ENCODE measurements at regions not wholly inside any gene's neighbourhood (a gene's known extent, or its start where the extent isn't known, plus 50 kb on each side); places are given as distances from the start of the nearest gene placed in this dataset.

DNA sequence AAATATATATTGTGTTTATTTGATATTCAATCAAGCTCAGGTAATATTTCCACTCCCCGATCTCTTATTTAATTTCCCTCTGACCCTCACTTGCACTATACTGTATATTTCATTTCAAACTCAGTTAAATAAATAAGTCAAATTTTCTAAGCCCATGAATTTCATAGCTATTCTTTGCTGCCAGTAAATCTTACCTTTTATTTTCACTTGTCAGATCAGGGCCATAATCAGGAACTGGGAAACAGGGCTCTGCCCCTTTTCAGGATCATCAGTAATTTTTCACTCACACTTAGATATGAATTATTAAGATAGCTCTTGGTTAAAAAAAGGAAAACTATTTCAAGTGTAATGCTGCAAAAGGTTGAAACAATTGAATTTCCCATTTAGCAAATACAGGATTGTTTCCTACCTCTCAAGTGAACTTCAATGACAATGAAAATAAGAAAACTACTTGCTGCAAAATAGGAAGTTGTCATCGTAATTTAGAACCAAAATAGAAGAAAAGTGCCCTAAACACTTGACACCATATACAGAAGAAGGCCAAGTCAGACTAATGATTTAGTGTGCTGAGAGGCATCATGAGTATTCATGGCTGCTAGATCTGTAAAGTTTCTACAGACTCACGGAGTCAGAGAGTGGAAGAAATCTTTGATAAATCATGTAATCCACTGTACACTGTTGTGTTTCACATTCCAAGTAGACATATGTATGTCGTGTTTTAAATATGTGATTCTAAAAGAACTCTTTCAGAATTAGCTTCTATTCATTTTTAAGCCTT is 316.8 kb upstream of the CNTN5 start:
- Histone ChIP-seq H3K27me3 (replicated peaks) (no peaks in the 10 kb centered on the region), H3K27ac (no peak overlapping the region), H3K36me3 (replicated peaks) (no peaks in the 10 kb centered on the region), H3K4me3 (ENCODE audit: low read depth, low read length) (no peak overlapping the region)
- in situ Hi-C loops (cut with HindIII; ENCODE audit: low pct_ligation_motif_present, low sequenced_read_pairs) = no loop called here
- TF ChIP-seq, protein P1, sequence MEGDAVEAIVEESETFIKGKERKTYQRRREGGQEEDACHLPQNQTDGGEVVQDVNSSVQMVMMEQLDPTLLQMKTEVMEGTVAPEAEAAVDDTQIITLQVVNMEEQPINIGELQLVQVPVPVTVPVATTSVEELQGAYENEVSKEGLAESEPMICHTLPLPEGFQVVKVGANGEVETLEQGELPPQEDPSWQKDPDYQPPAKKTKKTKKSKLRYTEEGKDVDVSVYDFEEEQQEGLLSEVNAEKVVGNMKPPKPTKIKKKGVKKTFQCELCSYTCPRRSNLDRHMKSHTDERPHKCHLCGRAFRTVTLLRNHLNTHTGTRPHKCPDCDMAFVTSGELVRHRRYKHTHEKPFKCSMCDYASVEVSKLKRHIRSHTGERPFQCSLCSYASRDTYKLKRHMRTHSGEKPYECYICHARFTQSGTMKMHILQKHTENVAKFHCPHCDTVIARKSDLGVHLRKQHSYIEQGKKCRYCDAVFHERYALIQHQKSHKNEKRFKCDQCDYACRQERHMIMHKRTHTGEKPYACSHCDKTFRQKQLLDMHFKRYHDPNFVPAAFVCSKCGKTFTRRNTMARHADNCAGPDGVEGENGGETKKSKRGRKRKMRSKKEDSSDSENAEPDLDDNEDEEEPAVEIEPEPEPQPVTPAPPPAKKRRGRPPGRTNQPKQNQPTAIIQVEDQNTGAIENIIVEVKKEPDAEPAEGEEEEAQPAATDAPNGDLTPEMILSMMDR (IDR thresholded peaks at IDR 0.05; ENCODE audit: low read depth, low read length, missing control alignments) = no peak
- no peak for DNase-seq

DNA sequence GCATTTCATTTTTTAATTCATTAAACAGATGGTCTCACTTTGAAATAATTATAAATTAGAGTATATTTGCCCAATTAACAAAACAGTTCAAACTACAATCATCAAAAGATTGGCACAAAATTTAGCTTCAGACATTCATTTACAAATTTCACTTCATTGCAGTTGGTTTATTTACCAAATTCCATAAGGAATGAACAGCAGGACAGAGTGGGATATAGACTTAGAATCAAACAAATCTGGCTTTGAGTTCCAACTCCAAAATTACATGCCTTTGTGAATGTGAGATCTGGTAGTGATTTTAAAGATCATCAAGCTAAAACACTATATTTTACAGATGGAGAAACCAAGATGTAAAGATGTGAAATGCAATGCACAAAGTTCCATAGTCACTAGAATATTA is 310.7 kb upstream of the CNTN5 start:
- no peak overlapping the region for H3K4me3 ChIP-seq (ENCODE audit: low read depth, low read length)
- in situ Hi-C loops (cut with HindIII; ENCODE audit: low pct_ligation_motif_present, low sequenced_read_pairs) = no loop called here

DNA sequence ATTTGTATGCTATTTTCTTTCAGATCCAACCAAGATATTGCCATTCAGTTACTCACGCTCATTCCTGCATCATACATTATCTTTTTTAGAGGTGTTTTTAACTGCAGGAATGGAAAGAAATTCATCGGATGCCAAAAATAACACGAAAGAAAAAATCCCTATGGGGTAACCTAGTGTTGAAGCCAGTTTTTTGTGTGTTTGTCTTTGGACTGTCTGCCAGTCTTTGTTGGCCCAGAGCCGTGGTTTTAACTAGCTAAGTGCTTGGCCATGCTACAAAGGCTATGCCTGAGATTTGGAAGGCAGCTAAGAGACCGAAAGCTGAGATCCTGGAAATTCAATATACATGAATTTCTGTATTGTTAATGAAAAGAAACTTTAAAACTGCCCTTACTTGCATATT is 309.8 kb upstream of the CNTN5 start:
- in situ Hi-C loops (cut with HindIII; ENCODE audit: low pct_ligation_motif_present, low sequenced_read_pairs) = no loop called here
- Histone ChIP-seq H3K27ac (no peak overlapping the region), H3K4me3 (ENCODE audit: low read depth, low read length) (no peak overlapping the region), H3K27me3 (replicated peaks) (no peaks in the 10 kb centered on the region), H3K36me3 (replicated peaks) (no peaks in the 10 kb centered on the region)
- DNase-seq = no peak
- TF ChIP-seq, protein P1 (IDR thresholded peaks at IDR 0.05; ENCODE audit: low read depth, low read length, missing control alignments) = no peak

More for the DNA sequence above, 310.7 kb upstream of the CNTN5 start:
- DNase-seq = no peak
- Histone ChIP-seq H3K27ac (no peak overlapping the region), H3K36me3 (replicated peaks) (no peaks in the 10 kb centered on the region), H3K27me3 (replicated peaks) (no peaks in the 10 kb centered on the region)
- TF ChIP-seq, protein P1 (IDR thresholded peaks at IDR 0.05; ENCODE audit: low read depth, low read length, missing control alignments) = no peak

DNA sequence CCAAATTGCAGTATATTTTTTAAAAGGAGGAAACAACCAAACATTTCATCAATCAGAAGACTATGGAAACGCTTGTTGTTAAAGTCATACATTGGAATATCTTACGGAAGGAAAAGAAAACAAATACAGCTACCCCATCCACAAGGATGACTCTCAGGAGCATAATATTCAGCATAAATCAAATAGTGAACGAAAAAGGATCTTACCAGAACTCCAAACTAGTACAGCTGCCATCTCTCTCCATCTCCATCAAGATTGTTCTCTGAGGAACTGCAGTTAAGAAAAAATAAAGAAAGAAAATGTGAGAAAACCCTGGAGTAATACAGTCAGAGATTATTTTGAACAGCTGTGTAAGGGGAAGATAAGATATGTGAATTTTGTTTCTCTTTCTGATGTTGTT is 299.8 kb upstream of the CNTN5 start:
- no peak for DNase-seq
- H3K27ac ChIP-seq = no peak overlapping the region
- in situ Hi-C loops (cut with HindIII; ENCODE audit: low pct_ligation_motif_present, low sequenced_read_pairs) = no loop called here
- H3K27me3 ChIP-seq (replicated peaks) = no peaks in the 10 kb centered on the region
- no peak overlapping the region for H3K4me3 ChIP-seq (ENCODE audit: low read depth, low read length)
- H3K36me3 ChIP-seq (replicated peaks) = no peaks in the 10 kb centered on the region
- TF ChIP-seq, protein P1 (IDR thresholded peaks at IDR 0.05; ENCODE audit: low read depth, low read length, missing control alignments) = no peak

DNA sequence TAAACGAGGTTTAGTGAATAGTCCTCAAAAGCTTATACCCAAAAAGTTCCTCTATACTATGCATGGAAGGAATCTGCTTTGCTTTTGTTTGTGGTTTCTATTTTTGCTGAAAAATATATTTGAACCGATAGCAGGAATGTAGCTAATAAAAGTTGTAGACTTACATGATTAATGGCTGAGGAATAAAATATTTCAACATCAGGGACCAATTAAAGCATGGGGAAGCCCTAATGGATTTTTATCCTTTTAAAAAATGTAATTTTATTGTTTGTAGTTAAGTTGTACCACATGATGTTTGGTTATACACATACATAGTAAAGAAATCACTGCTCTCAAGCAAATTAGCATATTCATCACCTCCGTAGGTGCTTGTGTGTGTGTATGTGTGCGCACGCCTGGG is 295.3 kb upstream of the CNTN5 start:
- H3K36me3 ChIP-seq (replicated peaks) = no peaks in the 10 kb centered on the region
- TF ChIP-seq, protein P1 (IDR thresholded peaks at IDR 0.05; ENCODE audit: low read depth, low read length, missing control alignments) = no peak
- no peak overlapping the region for H3K27ac ChIP-seq
- no peaks in the 10 kb centered on the region for H3K27me3 ChIP-seq (replicated peaks)
- no peak overlapping the region for H3K4me3 ChIP-seq (ENCODE audit: low read depth, low read length)
- in situ Hi-C loops (cut with HindIII; ENCODE audit: low pct_ligation_motif_present, low sequenced_read_pairs) = no loop called here
- DNase-seq = no peak

DNA sequence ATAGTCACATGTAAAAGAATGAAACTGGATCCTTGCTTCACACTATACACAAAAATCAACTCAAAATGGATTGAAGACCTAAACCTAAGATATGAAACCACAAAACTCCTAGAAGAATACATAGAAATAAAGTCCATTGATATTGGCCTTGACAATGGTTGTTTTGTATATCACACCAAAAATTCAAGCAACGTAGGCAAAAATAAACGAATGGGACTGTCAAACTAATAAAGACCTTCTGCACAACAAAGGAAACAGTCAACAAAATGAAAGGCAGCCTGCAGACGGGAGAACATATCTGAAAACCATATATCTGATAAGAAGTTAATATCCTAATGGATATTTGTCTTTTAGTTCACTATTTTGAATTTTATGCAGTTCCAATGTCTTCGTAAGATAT is 292.3 kb upstream of the CNTN5 start:
- H3K36me3 ChIP-seq (replicated peaks) = no peaks in the 10 kb centered on the region
- no peak for DNase-seq
- H3K27me3 ChIP-seq (replicated peaks) = no peaks in the 10 kb centered on the region
- no peak overlapping the region for H3K27ac ChIP-seq
- TF ChIP-seq, protein P1 (IDR thresholded peaks at IDR 0.05; ENCODE audit: low read depth, low read length, missing control alignments) = no peak
- in situ Hi-C loops (cut with HindIII; ENCODE audit: low pct_ligation_motif_present, low sequenced_read_pairs) = no loop called here
- no peak overlapping the region for H3K4me3 ChIP-seq (ENCODE audit: low read depth, low read length)

Data from brain microvascular endothelial cell (primary cell).